SK-N-SH (cell line): ENCODE measurements at regions not wholly inside any gene's neighbourhood (a gene's known extent, or its start where the extent isn't known, plus 50 kb on each side); places are given as distances from the start of the nearest gene placed in this dataset.

Experiments
- CTCF ChIA-PET: fragments of 300-600, 350-600 bp; formaldehyde crosslinking; extraction: SDS; loops from one replicate; lab custom pipeline; 2021; lab: Yijun Ruan, JAX
- POLR2A ChIA-PET: fragments of 350-600 bp; sonication (Branson Sonifier 250); formaldehyde crosslinking; extraction: SDS; loops from one replicate; lab custom pipeline; 2020; ENCODE audit warnings: antibody characterized with exemption, inconsistent platforms; lab: Yijun Ruan, JAX
- DNase-seq: peaks from one replicate; pipeline ENCODE4 v3.0.0; 2012
- H2AFZ ChIP-seq: fragments of 200-600 bp; sonication (generic); 2 replicates; pipeline ENCODE4 v1.8.1; 2016; ENCODE audit warnings: antibody characterized with exemption, mild to moderate bottlenecking, low read depth
- H3F3A ChIP-seq: fragments of 200-600 bp; sonication (generic); replicated peaks from 2 replicates; pipeline ENCODE3; 2016; ENCODE audit warnings: antibody characterized with exemption, mild to moderate bottlenecking; ENCODE audit not compliant: insufficient read depth
- H3K27ac ChIP-seq, 2 experiments: fragments of 200-500 bp in 1 of 2; fragments of 200-600 bp in 1 of 2; sonication (Bioruptor generic) in 1 of 2; sonication (generic), shearing (Covaris generic) in 1 of 2; 2 replicates each; pipeline versions ENCODE4 v1.5.1 to v1.6.1; 2014 to 2016; ENCODE audit warnings: low read depth in 2 of 2, inconsistent platforms in 1 of 2, low read length in 1 of 2, mild to moderate bottlenecking in 1 of 2, mixed read lengths in 1 of 2
- H3K27me3 ChIP-seq: fragments of 200-600 bp; sonication (generic), shearing (Covaris generic); 2 replicates; pipeline ENCODE4 v1.6.1; 2016; ENCODE audit warnings: mixed run types; ENCODE audit not compliant: insufficient read depth
- H3K36me3 ChIP-seq, 2 experiments: fragments of 200-500 bp in 1 of 2; fragments of 200-600 bp in 1 of 2; sonication (Bioruptor generic) in 1 of 2; sonication (generic) in 1 of 2; replicated peaks in 1 of 2; 2 replicates each; pipeline versions ENCODE3 to v1.5.1; 2014 to 2016; ENCODE audit warnings: low read length in 1 of 2, mild to moderate bottlenecking in 1 of 2; ENCODE audit not compliant: insufficient read depth in 2 of 2, control insufficient read depth in 1 of 2
- H3K4me1 ChIP-seq, 2 experiments: fragments of 200-500 bp in 1 of 2; fragments of 200-600 bp in 1 of 2; sonication (Bioruptor generic) in 1 of 2; sonication (generic), shearing (Covaris generic) in 1 of 2; 2 replicates each; pipeline versions ENCODE4 v1.5.1 to v1.6.1; 2014 to 2016; ENCODE audit warnings: low read depth in 1 of 2, low read length in 1 of 2, mixed run types in 1 of 2; ENCODE audit not compliant: insufficient read depth in 2 of 2, control insufficient read depth in 1 of 2
- H3K4me2 ChIP-seq: fragments of 200-600 bp; sonication (generic), shearing (Covaris generic); 2 replicates; pipeline ENCODE4 v1.6.1; 2017; ENCODE audit warnings: mixed run types
- H3K4me3 ChIP-seq, 2 experiments: fragments of 200-500 bp in 1 of 2; fragments of 200-600 bp in 1 of 2; sonication (Bioruptor generic) in 1 of 2; sonication (generic), shearing (Covaris generic) in 1 of 2; 2 replicates each; pipeline versions ENCODE4 v1.5.1 to v1.8.1; 2014 to 2016; ENCODE audit warnings: low read depth in 2 of 2, inconsistent platforms in 1 of 2, low read length in 1 of 2, mild to moderate bottlenecking in 1 of 2, mixed read lengths in 1 of 2, moderate library complexity in 1 of 2
- H3K79me2 ChIP-seq: fragments of 200-600 bp; sonication (generic); 2 replicates; pipeline ENCODE4 v1.8.1; 2017; ENCODE audit warnings: mild to moderate bottlenecking; ENCODE audit not compliant: insufficient read depth
- H3K9ac ChIP-seq: fragments of 200-600 bp; sonication (generic); 2 replicates; pipeline ENCODE4 v1.6.1; 2017; ENCODE audit warnings: mixed run types
- H3K9me2 ChIP-seq: fragments of 200-600 bp; sonication (generic); 2 replicates; pipeline ENCODE4 v1.6.1; 2017; ENCODE audit warnings: mixed run types
- H3K9me3 ChIP-seq: fragments of 200-600 bp; sonication (generic); 2 replicates; pipeline ENCODE4 v1.6.1; 2017; ENCODE audit warnings: mixed run types, mild to moderate bottlenecking, moderate library complexity
- H4K20me1 ChIP-seq: fragments of 200-600 bp; sonication (generic); 2 replicates; pipeline ENCODE4 v1.6.1; 2017; ENCODE audit warnings: mild to moderate bottlenecking, mixed run types; ENCODE audit not compliant: insufficient read depth
- EP300 ChIP-seq, 2 experiments: IDR thresholded peaks; 2 replicates each; pipeline versions ENCODE4 v1.4.0 to v1.6.1; 2012; ENCODE audit warnings: borderline replicate concordance in 1 of 2, low read depth in 1 of 2, low read length in 1 of 2
- FOXJ3 ChIP-seq: sonication (generic); formaldehyde crosslinking; IDR thresholded peaks from 2 replicates; pipeline ENCODE4 v1.5.1; 2020; ENCODE audit warnings: mild to moderate bottlenecking, missing genetic modification reagents
- FOXM1 ChIP-seq: IDR thresholded peaks from 2 replicates; pipeline ENCODE4 v1.4.0; 2012; ENCODE audit warnings: low read depth, mild to moderate bottlenecking
- GABPA ChIP-seq: IDR thresholded peaks from 2 replicates; pipeline ENCODE4 v1.4.0; 2012; ENCODE audit warnings: low read depth, mild to moderate bottlenecking
- IRF3 ChIP-seq: fragments of 150-350 bp; IDR thresholded peaks from 2 replicates; pipeline ENCODE4 v1.6.1; 2016; ENCODE audit warnings: mild to moderate bottlenecking, low read depth, low read length
- NFIC ChIP-seq: IDR thresholded peaks from 2 replicates; pipeline ENCODE4 v1.4.0; 2012; ENCODE audit warnings: borderline replicate concordance
- REST ChIP-seq: IDR thresholded peaks from 2 replicates; pipeline ENCODE4 v1.6.1; 2012; ENCODE audit warnings: mild to moderate bottlenecking, low read depth, low read length, moderate library complexity
- RFX5 ChIP-seq: IDR thresholded peaks from 2 replicates; pipeline ENCODE4 v1.6.1; 2012; ENCODE audit warnings: mild to moderate bottlenecking, improper control_type of control experiment, low read length
- SIN3A ChIP-seq: IDR thresholded peaks from 2 replicates; pipeline ENCODE4 v1.6.1; 2012; ENCODE audit warnings: low read depth, mild to moderate bottlenecking, low read length, moderate library complexity, borderline replicate concordance
- SMC3 ChIP-seq: IDR thresholded peaks from 2 replicates; pipeline ENCODE4 v1.6.1; 2012; ENCODE audit warnings: low read depth, low read length, improper control_type of control experiment
- TCF12 ChIP-seq: IDR thresholded peaks from 2 replicates; pipeline ENCODE4 v1.4.0; 2012
- USF1 ChIP-seq: IDR thresholded peaks from 2 replicates; pipeline ENCODE4 v1.4.0; 2012; ENCODE audit warnings: low read depth, borderline replicate concordance
- YY1 ChIP-seq: IDR thresholded peaks from 2 replicates; pipeline ENCODE4 v1.4.0; 2012; ENCODE audit warnings: low read depth, mild to moderate bottlenecking
- WGBS: methylation state at CpG from one replicate; pipeline ENCODE4 v1.1.6; 2017; ENCODE audit warnings: low lambda C conversion rate; 5-methylcytosine and 5-hydroxymethylcytosine counted together

GRCh38 chr4:10212901-10213300 lies 96.3 kb upstream of the WDR1 start:
- DNase-seq: no peak
- POLR2A ChIA-PET: no interaction called here
- Histone ChIP-seq H3K9me3 (no peaks in the 10 kb centered on the region), H3K4me3 (no peak overlapping the region), H2AFZ (no peak overlapping the region), H3K9me2 (no peaks in the 10 kb centered on the region), H3K79me2 (no peaks in the 10 kb centered on the region), H3K36me3 (no peaks in the 10 kb centered on the region), H3K4me2 (no peak overlapping the region), H3K27me3 (no peaks in the 10 kb centered on the region), H3K9ac (no peak overlapping the region), H3K27ac (no peak overlapping the region), H3K4me1 (no peaks in the 10 kb centered on the region), H4K20me1 (no peaks in the 10 kb centered on the region), H3F3A (no peaks in the 10 kb centered on the region)
- no peak for TF ChIP-seq USF1
- TF ChIP-seq EP300 (IDR thresholded peaks at IDR 0.05; ENCODE audit: borderline replicate concordance in 1 of 2, low read depth in 1 of 2, low read length in 1 of 2): no peak
- TF ChIP-seq IRF3: no peak
- TF ChIP-seq TCF12: no peak
- no peak for TF ChIP-seq GABPA
- no peak for TF ChIP-seq RFX5
- no peak for TF ChIP-seq FOXJ3 (CRISPR knock-in tag)
- TF ChIP-seq FOXM1: no peak
- no peak for TF ChIP-seq SIN3A
- WGBS: no CpG with 5 or more reads among the region's 3 CpGs
- CTCF ChIA-PET: no interaction called here

GRCh38 chr4:10212400-10212799 lies 95.8 kb upstream of the WDR1 start:
- no CpG with 5 or more reads among the region's 2 CpGs for whole genome bisulfite sequencing
- no peak overlapping the region for H3K9ac ChIP-seq
- H2AFZ ChIP-seq: no peak overlapping the region
- CTCF ChIA-PET: no interaction called here
- DNase-seq: no peak
- H3K9me2 ChIP-seq: no peaks in the 10 kb centered on the region
- no peaks in the 10 kb centered on the region for H3K79me2 ChIP-seq
- H3K4me2 ChIP-seq: no peak overlapping the region
- H3K9me3 ChIP-seq: no peaks in the 10 kb centered on the region
- no peaks in the 10 kb centered on the region for H4K20me1 ChIP-seq
- no peaks in the 10 kb centered on the region for H3F3A ChIP-seq
- no peaks in the 10 kb centered on the region for H3K36me3 ChIP-seq
- H3K4me1 ChIP-seq: no peaks in the 10 kb centered on the region
- no peaks in the 10 kb centered on the region for H3K27me3 ChIP-seq
- no peak for TF ChIP-seq REST
- no peak for TF ChIP-seq NFIC
- TF ChIP-seq SMC3: no peak
- no peak for TF ChIP-seq YY1
- POLR2A ChIA-PET: no interaction called here
- no peak overlapping the region for H3K27ac ChIP-seq
- H3K4me3 ChIP-seq: no peak overlapping the region
